Tibial artery (tissue), 4 donors: ENCODE measurements at regions not wholly inside any gene's neighbourhood (a gene's known extent, or its start where the extent isn't known, plus 50 kb on each side); places are given as distances from the start of the nearest gene placed in this dataset.

Source experiments
- DNase-seq, 2 donors: peaks; one replicate each; pipeline ENCODE4 v3.0.0-alpha.2; 2019
- H3K27ac ChIP-seq, 2 donors: fragments of 200-600 bp; sonication (generic) in 1 of 2; 1 replicate in 1 of 2; 2 replicates in 1 of 2; pipeline ENCODE4 v1.5.1; 2018 to 2019; ENCODE audit warnings: mild to moderate bottlenecking in 1 of 2
- H3K27me3 ChIP-seq, 2 donors: fragments of 200-600 bp; sonication (generic) in 1 of 2; one replicate each; pipeline versions ENCODE4 v1.5.1 to v1.6.0; 2016 to 2019
- H3K36me3 ChIP-seq, 3 donors: fragments of 200-600 bp; sonication (generic) in 2 of 3; one replicate each; pipeline ENCODE4 v1.5.1; 2016 to 2019; ENCODE audit warnings: mild to moderate bottlenecking in 2 of 3
- H3K4me1 ChIP-seq, 4 donors: fragments of 200-600 bp; sonication (generic) in 2 of 4; 1 replicate in 3 of 4; 2 replicates in 1 of 4; pipeline ENCODE4 v1.5.1; 2016 to 2019
- H3K4me3 ChIP-seq, 2 donors: fragments of 200-600 bp; sonication (generic) in 1 of 2; 1 replicate in 1 of 2; 2 replicates in 1 of 2; pipeline ENCODE4 v1.5.1; 2018 to 2019; ENCODE audit warnings: mild to moderate bottlenecking in 2 of 2
- H3K9me3 ChIP-seq, 3 donors: fragments of 200-600 bp; sonication (generic) in 1 of 3; one replicate each; pipeline ENCODE4 v1.5.1; 2016 to 2019
- CTCF ChIP-seq, 2 experiments: fragments of 200-600 bp in 1 of 2; fragments of 450-650 bp in 1 of 2; IDR thresholded peaks; one replicate each; pipeline ENCODE4 v1.5.1; 2017 to 2019; ENCODE audit warnings: antibody characterized with exemption in 2 of 2, mild to moderate bottlenecking in 1 of 2, moderate library complexity in 1 of 2
- intact Hi-C: fragments of 100-400 bp; cut with DNase I; formaldehyde crosslinking; loops from one replicate; pipeline ENCODE4 v1.15.0; 2023; ENCODE audit warnings: low total_unique reads

- no peaks in the 10 kb centered on the region for H3K36me3 ChIP-seq
- no peak for DNase-seq
- H3K27ac ChIP-seq, result no peak overlapping the region
- no peaks in the 10 kb centered on the region for H3K4me1 ChIP-seq
- no peak for TF ChIP-seq CTCF (IDR thresholded peaks at IDR 0.05)
- no peak overlapping the region for H3K4me3 ChIP-seq
- no peaks in the 10 kb centered on the region for H3K9me3 ChIP-seq
- intact Hi-C loops, result loop anchor here (5.0 kb wide), 1 partner anchor 295 kb away; no protein-coding TSS in a partner anchor
- H3K27me3 ChIP-seq, result no peaks in the 10 kb centered on the region
These were observed 195.5 kb upstream of the KYNU start for GRCh38 chr2:142681952-142682351.

- DNase-seq, result no peak
- intact Hi-C loops, result no loop called here
- H3K4me3 ChIP-seq, result no peak overlapping the region
- H3K36me3 ChIP-seq, result no peaks in the 10 kb centered on the region
- no peak overlapping the region for H3K27ac ChIP-seq
- no peaks in the 10 kb centered on the region for H3K27me3 ChIP-seq
- TF ChIP-seq CTCF (IDR thresholded peaks at IDR 0.05), result no peak
- no peaks in the 10 kb centered on the region for H3K4me1 ChIP-seq
- H3K9me3 ChIP-seq, result no peaks in the 10 kb centered on the region
These were observed 199.3 kb upstream of the KYNU start for GRCh38 chr2:142678164-142678563.

- H3K4me3 ChIP-seq, result no peak overlapping the region
- no peak for TF ChIP-seq CTCF (IDR thresholded peaks at IDR 0.05)
- no peaks in the 10 kb centered on the region for H3K36me3 ChIP-seq
- H3K4me1 ChIP-seq, result no peaks in the 10 kb centered on the region
- H3K27ac ChIP-seq, result no peak overlapping the region
- no peak for DNase-seq
- no peaks in the 10 kb centered on the region for H3K27me3 ChIP-seq
- H3K9me3 ChIP-seq, result no peaks in the 10 kb centered on the region
- intact Hi-C loops, result no loop called here
These were observed 202.1 kb upstream of the KYNU start for GRCh38 chr2:142675398-142675797.

- Histone ChIP-seq H3K36me3 (no peaks in the 10 kb centered on the region), H3K9me3 (no peaks in the 10 kb centered on the region), H3K27me3 (no peaks in the 10 kb centered on the region), H3K4me3 (no peak overlapping the region), H3K4me1 (no peaks in the 10 kb centered on the region), H3K27ac (no peak overlapping the region)
- intact Hi-C loops, result no loop called here
- no peak for TF ChIP-seq CTCF (IDR thresholded peaks at IDR 0.05)
- DNase-seq, result no peak
These were observed 203.6 kb upstream of the KYNU start for GRCh38 chr2:142673836-142674235.

- Histone ChIP-seq H3K27me3 (no peaks in the 10 kb centered on the region), H3K36me3 (no peaks in the 10 kb centered on the region), H3K9me3 (no peaks in the 10 kb centered on the region), H3K27ac (no peak overlapping the region), H3K4me3 (no peak overlapping the region), H3K4me1 (no peaks in the 10 kb centered on the region)
- no peak for DNase-seq
- intact Hi-C loops, result no loop called here
- TF ChIP-seq CTCF (IDR thresholded peaks at IDR 0.05), result no peak
These were observed 204.8 kb upstream of the KYNU start for GRCh38 chr2:142672698-142673097.

- no peak for DNase-seq
- no peaks in the 10 kb centered on the region for H3K4me1 ChIP-seq
- H3K4me3 ChIP-seq, result no peak overlapping the region
- intact Hi-C loops, result no loop called here
- no peaks in the 10 kb centered on the region for H3K36me3 ChIP-seq
- H3K27me3 ChIP-seq, result no peaks in the 10 kb centered on the region
- H3K9me3 ChIP-seq, result no peaks in the 10 kb centered on the region
- no peak for TF ChIP-seq CTCF (IDR thresholded peaks at IDR 0.05)
- H3K27ac ChIP-seq, result no peak overlapping the region
These were observed 207.1 kb upstream of the KYNU start for GRCh38 chr2:142670362-142670761.
